ENCODE measurements at regions not wholly inside any gene's neighbourhood (a gene's known extent, or its start where the extent isn't known, plus 50 kb on each side); places are given as distances from the start of the nearest gene placed in this dataset.

GRCh38 chr20:57957411-57958049, 247.7 kb upstream of the PMEPA1 start:
- no peak overlapping the region for H3K4me2 ChIP-seq (ENCODE audit: low read depth, low read length)
- no peak overlapping the region for H3K9ac ChIP-seq (ENCODE audit: low read depth, low read length)
- 0 out of 2 replicates have a peak, but pooled peaks cover 1% of the 10 kb centered on the region for H3K27me3 ChIP-seq (ENCODE audit: control insufficient read depth, insufficient read depth, low read length)
- H3K27ac ChIP-seq (ENCODE audit: insufficient read depth, low read length) = no peak overlapping the region
- H3K23ac ChIP-seq (ENCODE audit: low read depth, low read length) = no peak overlapping the region
- ChIA-PET CTCF (no interaction called here), POLR2A (ENCODE audit: unreplicated experiment) (no interaction called here)
- H2BK5ac ChIP-seq (ENCODE audit: low read depth, low read length, poor library complexity, severe bottlenecking) = no peak overlapping the region
- intact Hi-C loops (cut with micrococcal nuclease) (no loop called here), dilution Hi-C loops (cut with HindIII; ENCODE audit: low sequenced_read_pairs, unreplicated experiment) (no loop called here), in situ Hi-C loops (cut with MboI; ENCODE audit: low sequenced_read_pairs) (no loop called here)
- H4K8ac ChIP-seq (ENCODE audit: low read depth in 2 of 2, low read length in 2 of 2) = no peak overlapping the region
- no peak overlapping the region for H2BK120ac ChIP-seq (ENCODE audit: low read depth, low read length)
- DNase-seq (no peak), ATAC-seq (ENCODE audit: low read depth) (no peak)
- H4K20me1 ChIP-seq (ENCODE audit: insufficient read depth, low read length) = no peaks in the 10 kb centered on the region
- no peak overlapping the region for H3K4me3 ChIP-seq (ENCODE audit: insufficient read depth, low read depth, low read length)
- WGBS, 2 experiments (ENCODE audit: extremely low coverage in 2 of 2, insufficient read length in 1 of 2) = no CpG with 5 or more reads among the region's 10 CpGs
- no peaks in the 10 kb centered on the region for H3K9me3 ChIP-seq (ENCODE audit: control insufficient read depth, insufficient read depth, low read length)
- H4K91ac ChIP-seq (ENCODE audit: insufficient read depth, low read depth, low read length) = no peak overlapping the region
- H3K4ac ChIP-seq (ENCODE audit: low read depth, low read length) = no peak overlapping the region
- no peaks in the 10 kb centered on the region for H3K9me1 ChIP-seq (ENCODE audit: insufficient read depth, low read length)
- no TSS peak for BruUV-seq (replicated peaks)
- peak; percentile 63 for TF ChIP-seq CEBPB (IDR thresholded peaks at IDR 0.05; ENCODE audit: low read depth, low read length)
- no peak for TF ChIP-seq MXI1 (IDR thresholded peaks at IDR 0.05; ENCODE audit: borderline replicate concordance, low read depth, low read length)
- no peaks in the 10 kb centered on the region for H3K4me1 ChIP-seq (ENCODE audit: control insufficient read depth, insufficient read depth, low read length)
- H2AK5ac ChIP-seq (ENCODE audit: low read depth, low read length) = no peak overlapping the region
- H3K56ac ChIP-seq (ENCODE audit: extremely low read depth, insufficient read depth, low read length) = no peak overlapping the region
- no peak overlapping the region for H2AFZ ChIP-seq (replicated peaks; ENCODE audit: low read length, poor library complexity)
- H3K14ac ChIP-seq (replicated peaks; ENCODE audit: low read depth, low read length) = no peak overlapping the region
- H4K5ac ChIP-seq (ENCODE audit: low read depth, low read length) = no peak overlapping the region
- H3K36me3 ChIP-seq (ENCODE audit: control insufficient read depth, insufficient read depth, low read length) = no peaks in the 10 kb centered on the region
- H3K18ac ChIP-seq (ENCODE audit: low read depth, low read length) = no peak overlapping the region
- H3K79me1 ChIP-seq (ENCODE audit: low read depth in 1 of 2, low read length in 2 of 2) = no peaks in the 10 kb centered on the region
- H2BK20ac ChIP-seq (ENCODE audit: low read depth, low read length) = no peak overlapping the region
- no peak overlapping the region for H2AK9ac ChIP-seq (replicated peaks; ENCODE audit: low read depth, low read length, poor library complexity)
- H2BK15ac ChIP-seq (ENCODE audit: low read depth, low read length) = no peak overlapping the region

Measured in IMR-90 (cell line).